ENCODE measurements at regions not wholly inside any gene's neighbourhood (a gene's known extent, or its start where the extent isn't known, plus 50 kb on each side); places are given as distances from the start of the nearest gene placed in this dataset.

GRCh38 chr3:19816631-19817030 lies 117.4 kb downstream of the EFHB start:
- TF ChIP-seq EZH2 (IDR thresholded peaks at IDR 0.05; ENCODE audit: borderline replicate concordance, insufficient read depth, low read length, poor library complexity, severe bottlenecking), result no peak
- TF ChIP-seq, protein P1, sequence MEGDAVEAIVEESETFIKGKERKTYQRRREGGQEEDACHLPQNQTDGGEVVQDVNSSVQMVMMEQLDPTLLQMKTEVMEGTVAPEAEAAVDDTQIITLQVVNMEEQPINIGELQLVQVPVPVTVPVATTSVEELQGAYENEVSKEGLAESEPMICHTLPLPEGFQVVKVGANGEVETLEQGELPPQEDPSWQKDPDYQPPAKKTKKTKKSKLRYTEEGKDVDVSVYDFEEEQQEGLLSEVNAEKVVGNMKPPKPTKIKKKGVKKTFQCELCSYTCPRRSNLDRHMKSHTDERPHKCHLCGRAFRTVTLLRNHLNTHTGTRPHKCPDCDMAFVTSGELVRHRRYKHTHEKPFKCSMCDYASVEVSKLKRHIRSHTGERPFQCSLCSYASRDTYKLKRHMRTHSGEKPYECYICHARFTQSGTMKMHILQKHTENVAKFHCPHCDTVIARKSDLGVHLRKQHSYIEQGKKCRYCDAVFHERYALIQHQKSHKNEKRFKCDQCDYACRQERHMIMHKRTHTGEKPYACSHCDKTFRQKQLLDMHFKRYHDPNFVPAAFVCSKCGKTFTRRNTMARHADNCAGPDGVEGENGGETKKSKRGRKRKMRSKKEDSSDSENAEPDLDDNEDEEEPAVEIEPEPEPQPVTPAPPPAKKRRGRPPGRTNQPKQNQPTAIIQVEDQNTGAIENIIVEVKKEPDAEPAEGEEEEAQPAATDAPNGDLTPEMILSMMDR (IDR thresholded peaks at IDR 0.05; ENCODE audit: poor library complexity, severe bottlenecking), result no peak
- TF ChIP-seq, protein P2, sequence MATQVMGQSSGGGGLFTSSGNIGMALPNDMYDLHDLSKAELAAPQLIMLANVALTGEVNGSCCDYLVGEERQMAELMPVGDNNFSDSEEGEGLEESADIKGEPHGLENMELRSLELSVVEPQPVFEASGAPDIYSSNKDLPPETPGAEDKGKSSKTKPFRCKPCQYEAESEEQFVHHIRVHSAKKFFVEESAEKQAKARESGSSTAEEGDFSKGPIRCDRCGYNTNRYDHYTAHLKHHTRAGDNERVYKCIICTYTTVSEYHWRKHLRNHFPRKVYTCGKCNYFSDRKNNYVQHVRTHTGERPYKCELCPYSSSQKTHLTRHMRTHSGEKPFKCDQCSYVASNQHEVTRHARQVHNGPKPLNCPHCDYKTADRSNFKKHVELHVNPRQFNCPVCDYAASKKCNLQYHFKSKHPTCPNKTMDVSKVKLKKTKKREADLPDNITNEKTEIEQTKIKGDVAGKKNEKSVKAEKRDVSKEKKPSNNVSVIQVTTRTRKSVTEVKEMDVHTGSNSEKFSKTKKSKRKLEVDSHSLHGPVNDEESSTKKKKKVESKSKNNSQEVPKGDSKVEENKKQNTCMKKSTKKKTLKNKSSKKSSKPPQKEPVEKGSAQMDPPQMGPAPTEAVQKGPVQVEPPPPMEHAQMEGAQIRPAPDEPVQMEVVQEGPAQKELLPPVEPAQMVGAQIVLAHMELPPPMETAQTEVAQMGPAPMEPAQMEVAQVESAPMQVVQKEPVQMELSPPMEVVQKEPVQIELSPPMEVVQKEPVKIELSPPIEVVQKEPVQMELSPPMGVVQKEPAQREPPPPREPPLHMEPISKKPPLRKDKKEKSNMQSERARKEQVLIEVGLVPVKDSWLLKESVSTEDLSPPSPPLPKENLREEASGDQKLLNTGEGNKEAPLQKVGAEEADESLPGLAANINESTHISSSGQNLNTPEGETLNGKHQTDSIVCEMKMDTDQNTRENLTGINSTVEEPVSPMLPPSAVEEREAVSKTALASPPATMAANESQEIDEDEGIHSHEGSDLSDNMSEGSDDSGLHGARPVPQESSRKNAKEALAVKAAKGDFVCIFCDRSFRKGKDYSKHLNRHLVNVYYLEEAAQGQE (IDR thresholded peaks at IDR 0.05; ENCODE audit: borderline replicate concordance), result no peak
- TF ChIP-seq RAD21 (conservative IDR thresholded peaks at IDR 0.05), result no peak
- no peak for TF ChIP-seq EP300 (conservative IDR thresholded peaks at IDR 0.05; ENCODE audit: poor library complexity, severe bottlenecking)
- no peak for TF ChIP-seq SMC3 (conservative IDR thresholded peaks at IDR 0.05; ENCODE audit: poor library complexity)
- no peak for TF ChIP-seq POLR2AphosphoS5 (IDR thresholded peaks at IDR 0.05)
- TF ChIP-seq TAF1 (IDR thresholded peaks at IDR 0.05; ENCODE audit: low read depth), result no peak
